Motor neuron (in vitro differentiated cells): ENCODE measurements at regions not wholly inside any gene's neighbourhood (a gene's known extent, or its start where the extent isn't known, plus 50 kb on each side); places are given as distances from the start of the nearest gene placed in this dataset.

Experiments
- ATAC-seq, 8 experiments: fragments of 200-7000 bp; cut with Tn5 transposase; replicated peaks in 6 of 8; 2 replicates each; pipeline ENCODE4 v1.8.0; 2021; ENCODE audit warnings: mild to moderate bottlenecking in 8 of 8, moderate library complexity in 8 of 8
- H3K27ac ChIP-seq, 2 donors: fragments of 250-450 bp; sonication (Bioruptor Pico); 2 replicates each; pipeline ENCODE4 v1.9.0; 2021; ENCODE audit warnings: antibody characterized with exemption in 2 of 2, mild to moderate bottlenecking in 2 of 2, moderate library complexity in 1 of 2
- H3K4me1 ChIP-seq, 2 donors: fragments of 250-450 bp; sonication (Bioruptor Pico); replicated peaks in 1 of 2; 2 replicates each; pipeline ENCODE4 v1.6.1; 2021; ENCODE audit warnings: antibody characterized with exemption in 2 of 2, mild to moderate bottlenecking in 2 of 2, moderate library complexity in 1 of 2
- H3K4me3 ChIP-seq, 5 donors: fragments of 250-450 bp; sonication (Bioruptor Pico); 2 replicates each; pipeline ENCODE4 v1.9.0; 2021; ENCODE audit warnings: antibody characterized with exemption in 5 of 5, mild to moderate bottlenecking in 5 of 5, moderate library complexity in 4 of 5
- WGBS, 10 experiments: fragments of 450-650 bp; shearing (Covaris generic); methylation state at CpG; one replicate each; pipeline ENCODE4 v1.0.0; 2022; 5-methylcytosine and 5-hydroxymethylcytosine counted together
- in situ Hi-C, 9 experiments: fragments of 400-800 bp; cut with MboI; loops; one replicate each; pipeline ENCODE4 v1.15.0; 2021; ENCODE audit warnings: low sequenced_read_pairs in 9 of 9, low pct_unique_long_range_greater_than_20kb in 2 of 9; ENCODE audit not compliant: unreplicated experiment in 9 of 9

DNA sequence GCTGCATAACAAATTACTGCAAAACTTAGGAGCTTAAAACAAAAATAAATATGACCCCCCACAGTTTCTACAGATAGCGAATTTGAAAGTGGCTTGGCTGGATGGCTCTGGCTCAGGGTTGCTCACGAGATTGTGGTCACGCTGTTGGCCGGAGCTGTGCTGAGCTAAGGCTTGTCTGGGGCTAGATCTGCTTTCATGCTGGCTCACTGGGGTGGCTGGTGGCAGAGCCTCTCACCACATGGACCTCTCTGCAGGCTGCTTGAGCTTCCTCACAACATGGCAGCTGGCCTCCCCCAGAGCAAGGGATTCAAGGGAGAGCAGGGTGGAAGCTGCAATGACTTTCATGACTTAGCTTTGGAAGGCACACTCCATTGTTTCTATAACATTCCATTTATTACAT lies 354.1 kb downstream of the SHQ1 start:
- 87 to 100% (median 100%) methylated on average over 1 to 4 of the region's 4 CpGs; no CpG with 5 or more reads in 3 of the 10 experiments for WGBS, 10 experiments
- H3K4me3 ChIP-seq = no peak overlapping the region
- in situ Hi-C loops = no loop called here
- peaks cover 5 to 18% of the 10 kb centered on the region in 2 donors for H3K4me1 ChIP-seq
- no peak for ATAC-seq
- H3K27ac ChIP-seq = no peak overlapping the region

- in situ Hi-C loops = no loop called here
- H3K4me1 ChIP-seq = peaks cover 5 to 29% of the 10 kb centered on the region in 2 donors
- ATAC-seq = peak in 3 of 8 experiments; percentile 74 to 96 (median 95)
- no peak overlapping the region for H3K4me3 ChIP-seq
- no peak overlapping the region for H3K27ac ChIP-seq
- WGBS, 10 experiments = 17 to 100% (median 63%) methylated on average over 1 to 2 of the region's 2 CpGs; no CpG with 5 or more reads in 6 of the 10 experiments
Observed at GRCh38 chr3:72492240-72492639, 356.0 kb downstream of the SHQ1 start.

DNA sequence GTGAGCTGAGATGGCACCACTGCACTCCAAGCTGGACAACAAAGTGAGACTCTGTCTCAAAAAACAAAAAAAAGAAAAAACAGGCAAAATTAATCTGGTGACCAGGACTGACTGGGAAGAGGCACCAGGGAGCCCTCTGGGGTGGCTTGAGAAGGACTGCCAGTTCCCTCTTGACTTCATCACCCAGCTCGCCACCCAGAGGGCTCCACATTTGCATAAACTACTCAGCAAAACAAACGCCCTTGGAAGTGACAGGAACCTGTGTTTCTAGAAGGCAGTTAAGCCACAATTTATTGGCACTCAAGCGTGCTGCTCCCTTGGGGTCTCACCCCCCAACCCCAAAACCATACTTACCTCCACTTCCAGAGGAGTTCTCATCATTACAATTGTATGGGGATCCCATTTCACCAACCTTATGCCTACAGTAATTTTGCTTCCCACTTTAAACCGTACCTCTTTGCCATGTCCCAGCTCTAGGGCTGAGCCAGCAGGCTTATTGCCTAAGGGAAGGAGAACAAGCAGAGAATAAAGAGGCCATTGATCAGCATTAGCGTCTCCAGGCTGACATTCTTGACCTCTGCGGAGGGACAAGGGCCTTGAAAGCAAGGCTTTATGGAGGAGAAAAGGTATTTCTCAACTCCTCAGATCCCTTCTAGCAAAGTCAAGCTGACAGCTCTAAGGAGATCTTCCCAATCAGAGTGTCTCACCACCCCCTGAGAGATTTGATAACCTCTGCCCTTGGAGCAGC lies 357.4 kb downstream of the SHQ1 start:
- WGBS, 10 experiments = 0 to 93% (median 47%) methylated on average over 1 to 6 of the region's 6 CpGs; no CpG with 5 or more reads in 2 of the 10 experiments
- no peak overlapping the region for H3K4me3 ChIP-seq
- in situ Hi-C loops = no loop called here
- no peak overlapping the region for H3K27ac ChIP-seq
- peak in 4 of 8 experiments; percentile 12 to 45 (median 26) for ATAC-seq
- peaks cover 5 to 32% of the 10 kb centered on the region in 2 donors for H3K4me1 ChIP-seq

DNA sequence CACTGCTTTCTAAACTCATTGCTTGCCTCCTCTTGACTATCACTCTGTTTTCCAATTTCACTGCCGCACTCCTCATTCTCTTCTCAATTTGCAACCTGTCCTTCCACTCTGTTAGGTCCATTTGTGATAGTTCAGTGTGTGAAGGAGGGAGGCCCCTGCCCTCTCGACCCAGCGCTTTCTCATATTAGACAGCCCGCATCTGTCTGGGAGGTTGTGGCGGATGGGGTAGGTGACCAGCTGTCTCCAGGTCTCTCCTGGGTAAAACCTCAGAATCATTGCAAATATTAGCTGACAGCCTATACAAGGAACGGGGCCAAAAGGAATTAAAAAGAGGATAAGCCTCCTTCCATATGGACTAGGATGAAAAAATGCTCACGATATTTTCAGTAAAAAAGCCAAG lies 358.3 kb downstream of the SHQ1 start:
- in situ Hi-C loops = no loop called here
- Histone ChIP-seq H3K27ac (no peak overlapping the region), H3K4me3 (no peak overlapping the region), H3K4me1 (peaks cover 5 to 32% of the 10 kb centered on the region in 2 donors)
- peak in 3 of 8 experiments; percentile 57 to 74 (median 64) for ATAC-seq
- WGBS, 10 experiments = 47 to 100% (median 94%) methylated on average over 1 to 6 of the region's 7 CpGs; no CpG with 5 or more reads in 1 of the 10 experiments

DNA sequence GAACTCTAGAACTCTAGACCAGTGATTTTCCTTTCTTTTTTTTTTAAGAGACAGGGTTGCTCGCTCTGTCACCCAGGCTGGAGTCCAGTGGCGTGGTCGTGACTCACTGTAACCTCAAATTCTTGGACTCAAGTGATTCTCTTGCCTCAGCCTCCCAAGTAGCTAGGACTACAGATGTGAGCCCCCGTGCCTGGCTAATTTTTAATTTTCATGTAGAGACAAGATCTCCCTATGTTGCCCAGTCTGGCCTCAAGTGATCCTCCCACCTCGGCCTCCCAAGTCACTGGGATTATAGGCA lies 359.6 kb downstream of the SHQ1 start:
- Histone ChIP-seq H3K4me3 (no peak overlapping the region), H3K27ac (no peak overlapping the region), H3K4me1 (peaks cover 5 to 32% of the 10 kb centered on the region in 2 donors)
- ATAC-seq = no peak
- in situ Hi-C loops = no loop called here
- WGBS, 10 experiments = 49 to 100% (median 97%) methylated on average over 1 to 5 of the region's 5 CpGs; no CpG with 5 or more reads in 2 of the 10 experiments

- WGBS, 10 experiments = 33 to 86% (median 75%) methylated on average over 2 to 7 of the region's 9 CpGs; no CpG with 5 or more reads in 2 of the 10 experiments
- peaks cover 5 to 32% of the 10 kb centered on the region in 2 donors for H3K4me1 ChIP-seq
- H3K4me3 ChIP-seq = no peak overlapping the region
- ATAC-seq = no peak
- no peak overlapping the region for H3K27ac ChIP-seq
- in situ Hi-C loops = no loop called here
Observed at GRCh38 chr3:72487946-72488737, 360.1 kb downstream of the SHQ1 start.

- H3K27ac ChIP-seq = no peak overlapping the region
- ATAC-seq = peak; percentile 65 to 84 (median 82)
- no peak overlapping the region for H3K4me3 ChIP-seq
- in situ Hi-C loops = no loop called here
- H3K4me1 ChIP-seq = peaks cover 7 to 38% of the 10 kb centered on the region in 2 donors
- WGBS, 10 experiments = 25 to 100% (median 57%) methylated on average over 1 to 7 of the region's 11 CpGs; no CpG with 5 or more reads in 2 of the 10 experiments
Observed at GRCh38 chr3:72487078-72487765, 361.0 kb downstream of the SHQ1 start.

DNA sequence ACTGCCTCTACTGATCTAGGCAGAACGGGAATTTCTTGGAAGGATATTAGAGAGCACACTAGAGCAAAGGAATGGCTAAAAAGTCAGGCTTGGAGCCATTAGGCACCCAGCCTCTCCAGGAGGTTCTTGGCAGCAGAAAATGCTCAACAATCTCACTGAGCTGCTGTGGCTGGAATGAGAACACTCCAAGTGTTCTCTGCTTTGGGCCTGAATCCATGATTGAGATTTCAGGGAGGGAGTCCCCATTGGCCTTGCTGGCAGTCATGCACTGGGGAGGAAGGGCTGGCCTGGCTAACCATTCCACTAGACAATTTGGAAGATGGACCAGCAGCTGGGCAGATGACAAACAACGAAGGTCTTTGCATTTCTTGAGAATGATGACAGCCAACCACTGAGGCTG lies 362.6 kb downstream of the SHQ1 start:
- Histone ChIP-seq H3K27ac (no peak overlapping the region), H3K4me1 (peaks cover 7 to 31% of the 10 kb centered on the region in 2 donors), H3K4me3 (no peak overlapping the region)
- in situ Hi-C loops = no loop called here
- 0 to 100% (median 39%) methylated on average over 1 to 2 of the region's 2 CpGs; no CpG with 5 or more reads in 6 of the 10 experiments for WGBS, 10 experiments
- no peak for ATAC-seq

DNA sequence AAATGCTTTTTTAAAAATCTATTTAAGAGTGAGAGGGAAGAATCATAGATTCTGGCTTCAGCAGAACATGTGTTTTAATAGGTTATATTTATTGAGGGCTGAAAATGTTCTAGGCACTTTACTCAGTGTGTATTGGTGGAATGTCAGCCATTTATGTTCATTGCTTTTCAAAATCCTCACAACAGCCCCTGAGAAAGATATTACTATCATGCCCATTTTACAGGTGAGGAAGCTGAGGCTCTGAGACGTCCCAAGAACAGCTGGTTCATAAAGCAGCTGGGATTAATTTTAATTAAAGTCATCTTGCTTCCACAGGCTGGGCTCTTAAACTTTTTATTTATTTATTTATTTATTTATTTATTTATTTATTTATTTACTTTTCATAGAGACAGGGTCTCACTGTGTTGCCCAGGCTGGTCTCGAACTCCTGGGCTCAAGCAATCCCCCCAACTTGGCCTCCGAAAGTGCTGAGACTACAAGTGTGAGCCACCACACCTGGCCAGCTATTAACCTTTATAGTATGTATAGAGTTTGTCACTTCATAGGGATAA lies 364.6 kb downstream of the SHQ1 start:
- Histone ChIP-seq H3K4me1 (peaks cover 2 to 20% of the 10 kb centered on the region in 2 donors), H3K4me3 (no peak overlapping the region), H3K27ac (no peak overlapping the region)
- in situ Hi-C loops = no loop called here
- WGBS, 10 experiments = 67 to 97% (median 83%) methylated on average over 1 to 3 of the region's 3 CpGs; no CpG with 5 or more reads in 2 of the 10 experiments
- ATAC-seq = no peak

DNA sequence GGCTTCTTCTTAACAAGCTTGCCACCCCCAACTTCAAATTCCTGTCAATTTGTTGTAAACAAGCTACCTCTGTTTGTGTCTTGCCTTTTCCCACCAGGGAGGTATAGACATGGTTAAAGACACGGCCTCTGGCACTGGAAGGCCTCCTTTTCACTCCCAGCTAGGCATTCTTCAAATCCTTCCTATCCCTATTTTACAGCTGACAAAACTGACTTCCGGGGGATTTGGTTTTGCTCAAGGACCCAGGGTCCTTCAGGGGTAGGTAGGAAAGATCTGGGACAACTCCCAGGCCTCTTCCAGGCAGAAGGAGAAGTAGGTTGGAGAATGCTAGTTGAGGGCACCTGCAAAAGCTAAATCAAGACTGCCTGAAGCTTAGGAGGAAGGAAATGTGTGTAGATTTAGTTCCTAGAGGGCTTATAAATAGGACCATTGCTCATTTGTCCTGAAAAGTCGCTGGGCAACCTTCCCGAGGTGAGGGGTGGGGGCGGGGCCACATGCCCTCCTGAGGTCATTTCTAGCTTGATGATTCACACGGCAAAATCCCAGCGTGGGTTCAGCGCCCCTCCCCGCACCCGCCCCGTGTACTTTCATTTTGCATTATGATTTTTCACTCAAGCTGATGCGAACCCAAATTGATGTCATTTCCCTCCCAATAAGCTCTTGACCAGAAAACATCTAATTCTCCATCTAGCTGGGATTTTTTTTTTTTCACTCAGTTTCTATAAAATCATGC lies 365.5 kb downstream of the SHQ1 start:
- no peak overlapping the region for H3K4me3 ChIP-seq
- peak; percentile 18 to 73 (median 64) for ATAC-seq
- H3K27ac ChIP-seq = no peak overlapping the region
- H3K4me1 ChIP-seq = peaks cover 2 to 14% of the 10 kb centered on the region in 2 donors
- in situ Hi-C loops = no loop called here
- WGBS, 10 experiments = 23 to 82% (median 48%) methylated on average over 1 to 8 of the region's 12 CpGs

DNA sequence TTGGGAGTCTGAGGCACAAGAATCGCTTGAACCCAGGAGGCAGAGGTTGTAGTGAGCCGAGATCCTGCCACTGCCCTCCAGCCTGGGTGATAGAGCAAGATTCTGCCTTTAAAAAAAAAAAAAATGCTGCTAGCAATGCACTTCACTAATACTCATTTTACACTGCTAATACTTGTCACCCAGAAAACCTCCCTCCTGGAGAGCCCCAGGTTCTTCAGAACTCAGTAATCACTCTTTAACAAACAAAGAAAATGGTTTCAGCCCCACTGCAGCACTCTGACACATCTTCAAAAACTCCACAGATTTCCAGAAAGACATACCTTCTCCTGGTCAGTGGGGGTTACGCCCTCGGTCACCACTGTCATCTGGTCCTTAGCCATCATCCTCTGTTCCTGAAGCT lies 366.7 kb downstream of the SHQ1 start:
- 76 to 100% (median 91%) methylated on average over 1 to 4 of the region's 4 CpGs; no CpG with 5 or more reads in 2 of the 10 experiments for WGBS, 10 experiments
- ATAC-seq = no peak

GRCh38 chr3:72480366-72480765 lies 367.9 kb downstream of the SHQ1 start:
- no peak overlapping the region for H3K27ac ChIP-seq
- in situ Hi-C loops = no loop called here
- peaks cover 2 to 6% of the 10 kb centered on the region in 2 donors for H3K4me1 ChIP-seq
- ATAC-seq = no peak
- no peak overlapping the region for H3K4me3 ChIP-seq

More for the DNA sequence above, 366.7 kb downstream of the SHQ1 start:
- no peak overlapping the region for H3K27ac ChIP-seq
- peaks cover 2 to 6% of the 10 kb centered on the region in 2 donors for H3K4me1 ChIP-seq
- in situ Hi-C loops = no loop called here
- H3K4me3 ChIP-seq = no peak overlapping the region
